NCI-H1048 (cell line): ENCODE measurements at regions not wholly inside any gene's neighbourhood (a gene's known extent, or its start where the extent isn't known, plus 50 kb on each side); places are given as distances from the start of the nearest gene placed in this dataset.

ENCODE experiments used
- DNase-seq: peaks from one replicate; lab custom pipeline; 2025; lab: John Stamatoyannopoulos, UW

GRCh38 chr16:5374184-5374583 is 276.6 kb upstream of the EEF2KMT start:
- DNase-seq, result no peak

GRCh38 chr16:5367951-5368350 is 270.4 kb upstream of the EEF2KMT start:
- DNase-seq, result no peak

DNA sequence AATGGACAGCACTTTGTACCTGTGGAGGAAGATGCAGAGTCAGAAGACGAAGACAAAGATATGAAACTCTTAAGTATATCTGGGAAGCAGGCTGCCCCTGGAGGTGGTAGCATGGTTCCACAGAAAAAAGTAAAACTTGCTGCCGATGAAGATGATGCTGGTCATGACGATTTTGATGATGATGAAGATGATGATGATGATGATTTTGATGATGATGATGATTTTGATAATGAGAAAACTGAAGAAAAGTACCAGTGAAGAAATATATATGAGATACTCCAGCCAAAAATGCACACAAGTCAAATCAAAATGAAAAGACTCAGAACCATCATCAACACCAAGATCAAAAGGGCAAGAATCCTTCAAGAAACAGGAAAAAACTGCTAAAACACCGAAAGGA is 268.5 kb upstream of the EEF2KMT start:
- DNase-seq, result no peak

- DNase-seq, result no peak
These were observed 266.6 kb upstream of the EEF2KMT start for GRCh38 chr16:5364186-5364585.

DNA sequence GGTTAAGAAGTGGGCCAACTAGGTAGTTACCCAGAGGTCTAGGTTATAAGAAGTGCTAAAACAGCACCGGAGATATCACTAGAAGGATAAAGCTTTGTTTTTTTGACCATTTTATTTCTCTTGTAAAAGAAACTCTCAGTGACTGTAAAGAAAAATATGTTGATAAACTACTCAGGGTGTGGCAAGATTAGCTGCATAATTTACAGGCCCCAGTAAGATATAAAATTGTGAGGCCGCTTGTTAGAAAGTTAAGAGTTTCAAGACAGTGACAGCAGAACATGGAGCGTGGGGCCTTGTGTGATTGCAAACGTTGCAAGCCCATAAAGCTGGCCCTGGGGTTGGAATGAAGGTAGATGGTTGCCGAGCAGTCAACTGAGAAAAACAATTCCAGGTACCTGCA is 263.7 kb upstream of the EEF2KMT start:
- DNase-seq, result no peak

DNA sequence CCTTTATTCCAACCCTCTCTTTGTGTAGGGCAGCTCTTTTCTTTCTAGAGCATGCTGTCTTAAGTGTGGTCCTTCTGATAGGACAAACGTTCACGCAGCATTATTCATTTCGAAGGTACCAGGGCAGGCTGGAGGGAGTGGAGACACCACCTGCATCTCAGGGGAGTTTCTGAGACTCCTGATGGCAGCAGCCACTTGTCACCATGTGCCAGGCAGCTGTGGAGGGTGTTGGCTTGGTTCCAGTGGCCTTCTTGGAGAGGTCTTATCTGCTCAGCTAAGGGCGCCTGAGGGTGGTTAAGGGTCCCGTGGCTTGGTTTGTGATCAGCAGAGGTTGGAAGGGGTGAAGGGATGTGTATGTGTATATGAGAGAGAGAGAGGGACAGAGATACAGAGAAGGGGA is 257.1 kb upstream of the EEF2KMT start:
- no peak for DNase-seq

DNA sequence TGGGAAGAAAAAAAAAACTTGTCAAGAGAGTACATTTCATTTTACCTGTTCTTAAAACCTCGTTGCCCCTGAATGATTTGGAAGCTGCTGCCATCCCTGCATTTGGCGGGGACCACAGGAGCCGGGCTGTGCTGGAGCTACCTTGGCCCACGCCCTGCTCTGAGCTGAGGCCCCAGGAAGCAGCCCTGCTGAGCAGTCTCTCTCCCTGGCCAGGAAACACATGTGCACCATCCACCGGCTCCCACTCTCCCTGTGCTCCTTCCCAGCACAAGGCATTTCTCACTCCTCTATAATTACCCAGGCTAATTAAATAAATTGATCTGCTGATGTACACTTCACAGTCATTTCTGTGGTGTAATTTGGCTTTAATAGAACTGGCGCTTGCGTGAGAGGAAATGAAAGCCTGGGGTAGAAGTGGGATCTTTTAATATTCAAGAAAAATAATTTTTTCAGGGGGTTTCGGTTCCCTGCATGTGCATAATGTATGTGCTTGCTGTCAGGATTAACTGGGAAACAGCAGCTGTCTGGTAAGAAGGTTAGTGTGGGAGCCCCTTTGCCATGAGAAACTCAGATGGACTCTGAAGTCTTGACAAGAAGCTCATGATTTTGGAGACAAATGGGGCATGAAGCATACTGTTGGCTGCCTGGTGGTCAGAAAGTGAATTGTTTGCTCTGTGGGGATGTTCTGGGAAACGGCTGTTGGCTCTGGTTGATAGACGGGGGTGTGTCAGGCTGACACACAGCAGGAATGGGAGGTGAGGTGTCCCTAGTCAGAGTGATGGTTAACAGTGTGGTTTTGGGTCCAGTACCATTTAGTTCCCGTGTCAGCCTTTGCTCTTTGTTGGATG is 252.3 kb upstream of the EEF2KMT start:
- DNase-seq, result no peak

GRCh38 chr16:5349101-5349500 is 251.5 kb upstream of the EEF2KMT start:
- no peak for DNase-seq

DNA sequence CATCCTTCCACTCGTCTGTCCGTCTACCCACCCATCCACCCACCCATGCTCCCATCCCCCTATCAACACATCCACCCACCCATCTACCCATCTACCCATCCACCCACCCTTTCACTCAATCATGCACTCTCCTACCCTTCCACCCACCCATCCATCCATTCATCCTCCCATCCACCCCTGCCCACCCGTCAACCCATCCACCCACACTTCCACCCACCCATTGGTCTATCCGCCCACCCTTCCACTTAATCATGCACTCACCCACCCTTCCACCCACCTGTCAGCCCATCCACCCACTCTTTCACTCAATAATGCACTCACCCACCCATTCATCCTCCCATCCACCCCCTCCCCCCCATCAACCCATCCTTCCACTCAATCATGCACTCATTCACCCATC is 250.0 kb upstream of the EEF2KMT start:
- no peak for DNase-seq

- no peak for DNase-seq
These were observed 239.3 kb upstream of the EEF2KMT start for GRCh38 chr16:5336941-5337340.

GRCh38 chr16:5333991-5334390 is 236.4 kb upstream of the EEF2KMT start:
- DNase-seq, result no peak

DNA sequence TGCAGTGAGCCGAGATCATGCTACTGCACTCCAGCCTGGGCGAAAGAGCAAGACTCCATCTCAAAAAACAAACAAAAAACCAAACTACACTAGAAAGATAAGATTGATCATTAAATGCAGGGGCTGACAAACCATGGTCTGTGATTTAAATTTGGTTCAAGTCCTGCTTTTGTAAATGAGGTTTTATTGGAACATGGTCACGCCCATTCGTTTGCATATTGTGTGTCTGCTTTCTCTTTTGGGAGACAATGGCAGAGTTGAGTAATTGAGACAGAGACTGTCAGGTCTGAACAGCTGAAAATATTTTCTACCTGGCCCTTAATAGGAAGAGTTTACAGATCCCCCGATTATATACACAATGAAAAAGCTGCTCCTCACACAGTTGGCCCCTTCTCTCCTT is 235.5 kb upstream of the EEF2KMT start:
- no peak for DNase-seq

GRCh38 chr16:5330058-5330457 is 232.5 kb upstream of the EEF2KMT start:
- no peak for DNase-seq

DNA sequence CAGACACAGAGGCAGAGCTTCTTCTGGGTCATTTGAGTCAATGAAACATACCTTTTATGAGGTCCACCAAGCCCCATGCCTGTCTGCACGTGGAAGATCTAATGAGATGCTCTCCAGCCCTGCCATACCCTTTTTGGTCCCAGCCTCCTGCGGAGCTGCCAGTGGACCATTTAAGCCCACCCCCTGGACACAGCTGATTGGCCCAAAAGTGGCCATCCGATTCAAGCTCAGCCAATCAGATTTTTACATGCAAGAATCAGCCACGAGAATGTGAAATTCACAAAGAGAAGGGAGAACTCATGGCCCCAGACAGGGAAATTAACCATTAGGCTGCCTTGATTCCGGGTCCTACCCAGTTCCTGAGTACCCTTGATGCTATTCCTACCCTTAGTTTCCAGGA is 231.0 kb upstream of the EEF2KMT start:
- no peak for DNase-seq

DNA sequence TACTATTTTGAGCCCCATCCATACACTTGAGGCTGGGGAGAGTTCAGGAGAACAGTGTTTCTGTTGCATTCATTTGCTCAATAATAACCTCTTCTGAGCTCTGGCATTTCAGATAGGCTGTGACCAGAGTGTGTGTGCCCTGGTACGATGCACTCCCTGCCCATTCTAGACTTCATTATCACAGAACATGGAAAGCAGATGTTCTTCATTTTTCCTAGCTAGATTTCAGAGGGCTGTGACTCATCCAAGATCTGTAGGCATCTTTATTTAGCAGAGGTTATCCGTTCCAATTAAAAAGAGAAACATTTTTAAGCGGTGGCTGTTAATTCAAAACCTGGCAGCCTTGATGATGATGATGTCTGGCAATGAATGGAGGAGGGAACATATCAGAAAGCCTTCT is 228.8 kb upstream of the EEF2KMT start:
- no peak for DNase-seq

GRCh38 chr16:5325932-5326331 is 228.3 kb upstream of the EEF2KMT start:
- no peak for DNase-seq

DNA sequence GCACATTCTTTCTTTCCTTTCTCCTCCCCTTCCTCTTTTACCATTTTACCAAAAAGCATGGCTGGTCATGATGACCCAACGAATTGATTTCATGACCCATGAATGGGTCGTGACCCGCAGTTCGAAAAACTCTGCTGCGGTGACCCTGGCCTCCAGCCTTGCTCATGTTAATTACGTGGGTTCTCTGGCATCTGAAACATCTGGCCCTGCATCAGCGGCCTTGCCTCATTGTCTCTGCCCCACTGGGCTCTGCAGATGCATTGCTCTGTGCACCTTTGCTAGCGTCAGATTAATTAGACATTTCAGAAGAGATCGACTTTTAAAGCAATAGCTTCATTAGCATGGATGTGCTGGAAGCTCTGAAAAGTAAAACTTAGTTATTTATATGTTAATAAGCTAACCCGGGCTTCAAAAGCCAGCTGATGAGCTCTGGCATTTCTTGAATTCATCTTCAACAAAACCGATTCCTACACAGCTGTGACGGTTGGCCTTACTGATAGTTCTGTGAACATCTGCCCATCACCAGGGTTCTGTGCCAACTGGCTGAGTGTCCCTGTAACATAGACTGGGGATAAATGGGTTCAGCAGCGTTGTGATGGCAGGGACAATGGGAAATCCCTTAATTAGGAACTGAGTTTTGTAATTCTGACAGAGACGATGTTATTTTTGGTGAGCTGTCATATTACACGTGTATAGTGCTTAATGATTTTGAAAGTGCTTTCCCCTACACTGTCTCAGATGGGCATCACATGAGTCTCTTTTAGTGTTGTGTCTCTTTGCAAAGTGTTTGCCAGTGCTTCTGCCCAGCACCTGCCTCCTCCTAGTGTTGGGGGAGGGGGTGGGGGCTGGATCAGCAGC is 225.9 kb upstream of the EEF2KMT start:
- DNase-seq, result no peak

- DNase-seq, result no peak
These were observed 224.3 kb upstream of the EEF2KMT start for GRCh38 chr16:5321930-5322329.

GRCh38 chr16:5319799-5320198 is 222.2 kb upstream of the EEF2KMT start:
- no peak for DNase-seq

DNA sequence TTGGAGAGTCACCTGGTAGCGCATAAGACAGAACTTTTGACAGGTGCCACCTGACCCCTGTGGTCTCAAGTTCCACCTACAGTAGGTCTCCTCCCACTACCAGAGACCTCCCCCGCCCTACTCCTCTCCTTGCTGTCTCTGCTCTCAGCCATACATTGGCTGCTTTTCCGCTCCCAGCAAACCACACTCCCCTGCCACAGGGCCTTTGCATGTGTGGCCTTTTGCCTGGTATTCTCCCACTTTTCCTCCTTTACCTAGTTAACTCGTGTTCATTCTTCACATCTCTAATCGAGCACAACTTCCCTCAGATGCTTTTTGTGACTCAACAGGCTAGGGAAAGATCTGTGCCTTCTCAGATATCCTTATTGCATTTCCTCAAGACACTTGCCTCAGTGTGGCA is 218.3 kb upstream of the EEF2KMT start:
- no peak for DNase-seq

- DNase-seq, result no peak
These were observed 216.8 kb upstream of the EEF2KMT start for GRCh38 chr16:5314377-5314776.

GRCh38 chr16:5309946-5310611 is 212.5 kb upstream of the EEF2KMT start:
- no peak for DNase-seq

DNA sequence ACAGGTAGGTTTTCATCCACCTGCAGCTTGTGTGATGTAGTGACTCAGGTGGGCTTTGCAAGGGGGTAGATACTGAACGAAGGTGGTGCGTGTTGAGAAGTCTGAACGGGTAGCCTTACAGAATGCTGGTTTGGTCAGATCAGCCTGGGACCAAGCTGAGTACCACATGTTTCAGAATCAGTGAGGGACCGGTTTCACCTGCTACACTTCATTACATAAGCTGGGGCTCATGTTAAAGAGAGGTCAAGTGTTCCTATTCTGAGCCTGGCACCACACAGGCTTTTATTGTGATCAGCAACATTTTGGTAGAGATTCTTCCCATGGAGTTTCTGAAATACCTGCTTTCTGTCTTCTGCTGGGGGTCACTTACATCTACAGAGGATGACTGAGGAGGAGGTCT is 207.4 kb upstream of the EEF2KMT start:
- no peak for DNase-seq
